HepG2 (cell line): ENCODE measurements at regions not wholly inside any gene's neighbourhood (a gene's known extent, or its start where the extent isn't known, plus 50 kb on each side); places are given as distances from the start of the nearest gene placed in this dataset.

Source experiments
- ATAC-seq: fragments of 200-7000 bp; cut with Tn5 transposase; 3 replicates; pipeline ENCODE4 v1.9.1; 2020; ENCODE audit warnings: mild to moderate bottlenecking, moderate library complexity
- BruUV-seq: library from RNA; stranded (reverse); fragments of 400-500 nt; replicated peaks from 2 replicates; lab custom pipeline; 2021; lab: Mats Ljungman, UMichigan
- CTCF ChIA-PET: fragments of 300-600 bp; formaldehyde crosslinking; extraction: SDS; loops from one replicate; lab custom pipeline; 2021; ENCODE audit warnings: low total read pairs, inconsistent platforms, low intra/inter-chr PET ratio; lab: Yijun Ruan, JAX
- POLR2A ChIA-PET: fragments of 350-600 bp; sonication (Branson Sonifier 250); formaldehyde crosslinking; loops from one replicate; lab custom pipeline; 2020; ENCODE audit warnings: antibody characterized with exemption, inconsistent platforms; lab: Yijun Ruan, JAX
- DNase-seq: peaks from one replicate; pipeline ENCODE4 v3.0.0-alpha.2; 2015; ENCODE audit warnings: low spot score
- FAIRE-seq: peaks from 3 replicates; lab custom pipeline; 2011; peaks lifted over from hg19 to GRCh38; lab: Jason Lieb, UNC
- H2AFZ ChIP-seq: one replicate; pipeline ENCODE4 v1.6.1; 2011; ENCODE audit warnings: low read length, inconsistent platforms
- H3K27ac ChIP-seq: fragments of 300-600 bp; 3 replicates; pipeline ENCODE4 v1.8.0; 2011; ENCODE audit warnings: mixed run types, mild to moderate bottlenecking, mixed read lengths, low read length, inconsistent platforms; ENCODE audit not compliant: insufficient read depth; ENCODE audit errors: extremely low read length
- H3K27me3 ChIP-seq, 2 experiments: fragments of 200-600 bp in 1 of 2; 2 replicates in 1 of 2; 3 replicates in 1 of 2; pipeline versions ENCODE4 v1.6.0 to v1.8.0; 2011; ENCODE audit warnings: low read length in 2 of 2, mild to moderate bottlenecking in 2 of 2, moderate library complexity in 2 of 2, inconsistent platforms in 1 of 2; ENCODE audit not compliant: insufficient read depth in 2 of 2, control insufficient read depth in 1 of 2
- H3K36me3 ChIP-seq, 2 experiments: fragments of 200-600 bp in 1 of 2; replicated peaks in 1 of 2; 2 replicates in 1 of 2; 3 replicates in 1 of 2; pipeline versions ENCODE4 v1.5.1 to v1.8.0; 2011; ENCODE audit warnings: low read length in 2 of 2, inconsistent platforms in 1 of 2; ENCODE audit not compliant: insufficient read depth in 2 of 2, control insufficient read depth in 1 of 2
- H3K4me1 ChIP-seq: 2 replicates; pipeline ENCODE4 v1.5.1; 2012; ENCODE audit warnings: low read length, inconsistent platforms; ENCODE audit not compliant: insufficient read depth
- H3K4me2 ChIP-seq: 2 replicates; pipeline ENCODE4 v1.6.0; 2011; ENCODE audit warnings: low read depth, low read length, inconsistent platforms
- H3K4me3 ChIP-seq, 3 experiments: fragments of 200-600 bp in 1 of 3; sonication (generic), shearing (Covaris generic) in 1 of 3; replicated peaks in 1 of 3; 2 replicates each; pipeline ENCODE4 v1.5.1; 2011 to 2016; ENCODE audit warnings: low read length in 3 of 3, inconsistent platforms in 2 of 3, low read depth in 2 of 3, mild to moderate bottlenecking in 2 of 3, control low read depth in 1 of 3, mixed read lengths in 1 of 3; ENCODE audit not compliant: insufficient read depth in 1 of 3
- H3K79me2 ChIP-seq: one replicate; pipeline ENCODE4 v1.6.1; 2011; ENCODE audit warnings: low read length, inconsistent platforms; ENCODE audit not compliant: insufficient read depth
- H3K9ac ChIP-seq: 2 replicates; pipeline ENCODE4 v1.6.0; 2011; ENCODE audit warnings: mild to moderate bottlenecking, low read depth, low read length, inconsistent platforms; ENCODE audit not compliant: insufficient read depth
- H3K9me3 ChIP-seq: 2 replicates; pipeline ENCODE4 v1.5.1; 2012; ENCODE audit warnings: mild to moderate bottlenecking, low read length
- H4K20me1 ChIP-seq: 2 replicates; pipeline ENCODE4 v1.6.0; 2011; ENCODE audit warnings: inconsistent platforms, mild to moderate bottlenecking, low read length, moderate library complexity; ENCODE audit not compliant: insufficient read depth
- ARNT ChIP-seq: fragments of 450-650 bp; IDR thresholded peaks from 2 replicates; pipeline ENCODE4 v1.6.1; 2017
- CCDC6 ChIP-seq: sonication (generic); formaldehyde crosslinking; IDR thresholded peaks from 2 replicates; pipeline ENCODE4 v1.8.1; 2022; ENCODE audit warnings: mild to moderate bottlenecking, missing genetic modification reagents, moderate library complexity
- DNMT3B ChIP-seq: conservative IDR thresholded peaks from 2 replicates; pipeline ENCODE4 v1.6.1; 2016; ENCODE audit warnings: missing biosample characterization, control low read depth
- ELF4 ChIP-seq: sonication (generic); formaldehyde crosslinking; IDR thresholded peaks from 2 replicates; pipeline ENCODE4 v1.5.0; 2020; ENCODE audit warnings: missing genetic modification reagents, mild to moderate bottlenecking, moderate library complexity, borderline replicate concordance
- NCOR1 ChIP-seq: fragments of 200-600 bp; sonication (generic); IDR thresholded peaks from 2 replicates; pipeline ENCODE4 v1.7.0; 2017; ENCODE audit warnings: antibody characterized with exemption, low read length, borderline replicate concordance
- NR2F1 ChIP-seq, 2 experiments: fragments of 450-650 bp in 1 of 2; formaldehyde crosslinking in 1 of 2; IDR thresholded peaks; 2 replicates each; pipeline versions ENCODE4 v1.5.0 to v1.6.1; 2016 to 2020; ENCODE audit warnings: mild to moderate bottlenecking in 1 of 2, missing compliant biosample characterization in 1 of 2, missing genetic modification reagents in 1 of 2, moderate library complexity in 1 of 2
- PTBP1 ChIP-seq: fragments of 200-400 bp; formaldehyde crosslinking; IDR thresholded peaks from 2 replicates; pipeline ENCODE4 v1.6.1; 2018; ENCODE audit warnings: low read length, low read depth; ENCODE audit not compliant: poor library complexity, severe bottlenecking
- RNF2 ChIP-seq: fragments of 450-650 bp; conservative IDR thresholded peaks from 2 replicates; pipeline ENCODE4 v1.6.1; 2016; ENCODE audit warnings: low read depth
- SATB2 ChIP-seq: sonication (generic); formaldehyde crosslinking; IDR thresholded peaks from 2 replicates; pipeline ENCODE4 v1.5.0; 2020; ENCODE audit warnings: missing genetic modification reagents
- SIX4 ChIP-seq: sonication (generic); formaldehyde crosslinking; IDR thresholded peaks from 2 replicates; pipeline ENCODE4 v1.4.0; 2020; ENCODE audit warnings: missing genetic modification reagents
- USF2 ChIP-seq, 2 experiments: sonication (generic) in 1 of 2; formaldehyde crosslinking in 1 of 2; IDR thresholded peaks; 2 replicates each; pipeline versions ENCODE4 v1.5.1 to v1.6.1; 2011 to 2020; ENCODE audit warnings: borderline replicate concordance in 1 of 2, low read depth in 1 of 2, low read length in 1 of 2, mild to moderate bottlenecking in 1 of 2, missing genetic modification reagents in 1 of 2, moderate library complexity in 1 of 2
- ZFP1 ChIP-seq: IDR thresholded peaks from 2 replicates; pipeline ENCODE4 v1.6.1; 2016
- ZHX1 ChIP-seq: sonication (generic); formaldehyde crosslinking; IDR thresholded peaks from 2 replicates; pipeline ENCODE4 v1.8.1; 2022; ENCODE audit warnings: low read depth, mild to moderate bottlenecking, missing genetic modification reagents
- ZNF224 ChIP-seq: sonication (generic); formaldehyde crosslinking; IDR thresholded peaks from 2 replicates; pipeline ENCODE4 v1.5.0; 2020; ENCODE audit warnings: mild to moderate bottlenecking, missing genetic modification reagents
- ZNF282 ChIP-seq: fragments of 450-650 bp; IDR thresholded peaks from 2 replicates; pipeline ENCODE4 v1.6.1; 2018; ENCODE audit not compliant: partially characterized antibody
- ZNF687 ChIP-seq: sonication (generic); formaldehyde crosslinking; IDR thresholded peaks from 2 replicates; pipeline ENCODE4 v1.5.1; 2020; ENCODE audit warnings: mild to moderate bottlenecking, missing genetic modification reagents, moderate library complexity
- ZNF777 ChIP-seq: sonication (generic); formaldehyde crosslinking; IDR thresholded peaks from 2 replicates; pipeline ENCODE4 v1.4.0; 2020; ENCODE audit warnings: missing genetic modification reagents
- ZNF83 ChIP-seq: sonication (generic); formaldehyde crosslinking; IDR thresholded peaks from 2 replicates; pipeline ENCODE4 v1.4.0; 2020; ENCODE audit warnings: missing genetic modification reagents, mild to moderate bottlenecking, borderline replicate concordance
- WGBS: methylation state at CpG from one replicate; pipeline ENCODE4 v1.1.6; 2017; ENCODE audit warnings: low lambda C conversion rate; 5-methylcytosine and 5-hydroxymethylcytosine counted together
- in situ Hi-C: cut with HindIII; loops from 2 replicates; pipeline ENCODE4 v1.10.0; 2017; ENCODE audit warnings: low pct_unique_long_range_greater_than_20kb; ENCODE audit not compliant: extremely low pct_ligation_motif_present
- intact Hi-C: fragments of 100-400 bp; cut with micrococcal nuclease; formaldehyde crosslinking; loops from one replicate; pipeline ENCODE4 v1.10.0; 2022; ENCODE audit not compliant: unreplicated experiment

GRCh38 chr11:23041001-23041503 lies 180.8 kb upstream of the CCDC179 start:
- POLR2A ChIA-PET: no interaction called here
- in situ Hi-C loops: no loop called here
- no TSS peak for BruUV-seq
- Histone ChIP-seq H2AFZ (no peak overlapping the region), H3K4me1 (no peaks in the 10 kb centered on the region), H3K4me2 (no peak overlapping the region), H3K27ac (no peak overlapping the region), H3K4me3 (no peak overlapping the region), H4K20me1 (no peaks in the 10 kb centered on the region), H3K36me3 (no peaks in the 10 kb centered on the region), H3K9ac (no peak overlapping the region), H3K27me3 (no peaks in the 10 kb centered on the region), H3K79me2 (no peaks in the 10 kb centered on the region), H3K9me3 (no peaks in the 10 kb centered on the region)
- 31% methylated on average over 3 of the region's 3 CpGs for WGBS
- ATAC-seq (no peak), DNase-seq (no peak), FAIRE-seq (no peak)
- CTCF ChIA-PET: no interaction called here
- intact Hi-C loops: no loop called here
- TF ChIP-seq ELF4 (CRISPR knock-in tag): no peak
- no peak for TF ChIP-seq SIX4 (CRISPR knock-in tag)
- TF ChIP-seq ZNF224 (CRISPR knock-in tag): no peak
- no peak for TF ChIP-seq ARNT
- TF ChIP-seq RNF2: no peak
- no peak for TF ChIP-seq ZNF777 (CRISPR knock-in tag)
- no peak for TF ChIP-seq CCDC6
- TF ChIP-seq ZNF282: no peak
- no peak for TF ChIP-seq ZNF83 (CRISPR knock-in tag)
- TF ChIP-seq NR2F1 (CRISPR knock-in tag; IDR thresholded peaks at IDR 0.05): no peak
- TF ChIP-seq USF2 (IDR thresholded peaks at IDR 0.05; ENCODE audit: low read depth, low read length): no peak
- no peak for TF ChIP-seq USF2 (CRISPR knock-in tag; IDR thresholded peaks at IDR 0.05; ENCODE audit: borderline replicate concordance)
- TF ChIP-seq SATB2 (CRISPR knock-in tag): no peak
- TF ChIP-seq NCOR1: no peak
- TF ChIP-seq DNMT3B (CRISPR knock-in tag): no peak
- TF ChIP-seq PTBP1: no peak
- no peak for TF ChIP-seq ZNF687 (CRISPR knock-in tag)
- no peak for TF ChIP-seq ZHX1 (CRISPR knock-in tag)
- TF ChIP-seq ZFP1 (CRISPR knock-in tag): no peak
